GM12864 (cell line): ENCODE measurements at regions not wholly inside any gene's neighbourhood (a gene's known extent, or its start where the extent isn't known, plus 50 kb on each side); places are given as distances from the start of the nearest gene placed in this dataset.

Experiments
- DNase-seq: peaks from one replicate; pipeline ENCODE4 v3.0.0-alpha.2; 2011; ENCODE audit warnings: low read depth
- H3K4me3 ChIP-seq: 2 replicates; pipeline ENCODE4 v1.5.1; 2011; ENCODE audit warnings: mild to moderate bottlenecking, low read depth, low read length, control low read depth
- TF ChIP-seq, protein P1 (sequence below): IDR thresholded peaks from 2 replicates; pipeline ENCODE4 v1.5.1; 2011; ENCODE audit warnings: low read depth, mild to moderate bottlenecking, moderate library complexity, low read length, control low read depth, inconsistent platforms; ENCODE audit errors: missing control alignments

DNA sequence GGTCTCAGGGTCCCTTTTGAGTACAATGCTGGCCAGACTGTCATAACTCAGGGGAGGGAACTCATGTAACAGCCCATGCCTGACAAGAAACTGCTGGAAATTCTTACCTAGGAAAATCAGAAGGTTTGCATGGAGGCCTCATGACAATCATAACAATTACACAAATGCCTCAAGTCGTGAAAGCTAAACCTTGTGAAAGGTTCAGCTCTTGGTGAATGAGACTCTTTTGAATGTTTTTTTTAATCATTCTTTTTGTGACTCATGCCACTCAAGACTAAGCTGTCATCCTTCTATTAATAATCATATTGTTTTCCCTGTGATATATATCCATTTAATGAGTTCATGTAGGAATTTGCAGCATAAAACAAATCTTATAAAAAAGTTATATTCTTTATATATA, 61.4 kb upstream of the LEKR1 start:
- no peak overlapping the region for H3K4me3 ChIP-seq
- TF ChIP-seq, protein P1, sequence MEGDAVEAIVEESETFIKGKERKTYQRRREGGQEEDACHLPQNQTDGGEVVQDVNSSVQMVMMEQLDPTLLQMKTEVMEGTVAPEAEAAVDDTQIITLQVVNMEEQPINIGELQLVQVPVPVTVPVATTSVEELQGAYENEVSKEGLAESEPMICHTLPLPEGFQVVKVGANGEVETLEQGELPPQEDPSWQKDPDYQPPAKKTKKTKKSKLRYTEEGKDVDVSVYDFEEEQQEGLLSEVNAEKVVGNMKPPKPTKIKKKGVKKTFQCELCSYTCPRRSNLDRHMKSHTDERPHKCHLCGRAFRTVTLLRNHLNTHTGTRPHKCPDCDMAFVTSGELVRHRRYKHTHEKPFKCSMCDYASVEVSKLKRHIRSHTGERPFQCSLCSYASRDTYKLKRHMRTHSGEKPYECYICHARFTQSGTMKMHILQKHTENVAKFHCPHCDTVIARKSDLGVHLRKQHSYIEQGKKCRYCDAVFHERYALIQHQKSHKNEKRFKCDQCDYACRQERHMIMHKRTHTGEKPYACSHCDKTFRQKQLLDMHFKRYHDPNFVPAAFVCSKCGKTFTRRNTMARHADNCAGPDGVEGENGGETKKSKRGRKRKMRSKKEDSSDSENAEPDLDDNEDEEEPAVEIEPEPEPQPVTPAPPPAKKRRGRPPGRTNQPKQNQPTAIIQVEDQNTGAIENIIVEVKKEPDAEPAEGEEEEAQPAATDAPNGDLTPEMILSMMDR: no peak
- DNase-seq: no peak

DNA sequence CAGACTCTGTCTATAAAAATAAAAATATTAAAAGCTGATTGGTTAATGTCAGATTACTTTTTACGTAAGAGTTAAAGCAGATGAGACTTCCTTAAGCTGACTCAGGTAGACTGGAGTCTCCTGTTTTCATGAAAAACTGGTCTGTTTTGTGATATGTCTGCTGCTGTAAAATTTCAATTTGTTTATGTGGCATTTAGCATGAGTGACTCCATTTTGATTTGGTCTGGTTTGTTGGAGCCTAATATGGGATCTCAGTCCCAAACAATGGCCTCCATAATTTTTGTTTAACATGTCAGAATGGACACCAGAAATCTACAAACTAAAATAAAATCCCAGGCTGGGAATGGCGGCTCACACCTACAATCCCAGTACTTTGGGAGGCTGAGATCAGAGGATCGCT, 57.8 kb upstream of the LEKR1 start:
- TF ChIP-seq, protein P1: no peak
- no peak for DNase-seq
- no peak overlapping the region for H3K4me3 ChIP-seq

DNA sequence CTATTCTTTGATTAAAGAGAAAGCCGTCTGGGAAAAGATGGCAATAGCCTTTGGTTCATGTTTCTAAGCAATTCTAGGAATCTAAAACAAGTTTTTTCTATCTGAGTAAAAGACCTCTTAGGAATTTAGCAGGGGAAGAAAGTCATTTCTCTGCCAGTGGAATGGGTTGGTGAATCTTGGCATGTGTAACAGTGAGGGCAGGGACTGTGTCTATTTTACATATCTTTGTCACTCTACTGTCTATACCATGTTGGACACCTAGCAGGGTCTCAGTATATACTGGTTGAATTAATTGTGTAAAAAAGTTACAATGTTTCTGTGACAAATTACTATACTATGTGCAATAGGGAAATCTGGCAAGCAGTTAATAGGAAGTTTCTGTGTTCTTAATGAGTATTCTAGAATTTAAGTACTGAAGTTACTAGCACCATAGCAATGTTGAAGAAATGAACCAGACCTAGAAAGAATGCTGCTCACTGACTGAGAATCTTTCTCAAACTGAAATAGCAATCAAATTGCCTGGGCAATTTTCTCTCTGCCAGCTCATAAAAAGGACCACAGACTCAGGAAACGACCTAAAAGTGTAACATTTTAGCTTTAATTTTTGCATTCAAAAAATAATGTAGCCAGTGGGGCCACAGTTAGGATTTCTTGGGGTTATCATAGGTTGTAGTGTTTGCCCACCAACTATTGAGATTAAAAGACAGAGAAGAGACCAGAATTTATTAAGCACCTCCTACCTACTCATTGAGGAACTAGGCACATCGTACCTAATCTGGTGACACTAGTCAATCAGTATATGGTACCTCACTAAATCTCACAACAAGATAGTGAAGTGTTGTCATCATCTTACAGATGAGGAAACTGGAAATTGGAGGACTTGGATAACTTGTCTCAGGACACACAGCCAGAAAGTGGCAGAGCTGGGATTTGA, 56.2 kb upstream of the LEKR1 start:
- H3K4me3 ChIP-seq: no peak overlapping the region
- no peak for DNase-seq
- TF ChIP-seq, protein P1: no peak

DNA sequence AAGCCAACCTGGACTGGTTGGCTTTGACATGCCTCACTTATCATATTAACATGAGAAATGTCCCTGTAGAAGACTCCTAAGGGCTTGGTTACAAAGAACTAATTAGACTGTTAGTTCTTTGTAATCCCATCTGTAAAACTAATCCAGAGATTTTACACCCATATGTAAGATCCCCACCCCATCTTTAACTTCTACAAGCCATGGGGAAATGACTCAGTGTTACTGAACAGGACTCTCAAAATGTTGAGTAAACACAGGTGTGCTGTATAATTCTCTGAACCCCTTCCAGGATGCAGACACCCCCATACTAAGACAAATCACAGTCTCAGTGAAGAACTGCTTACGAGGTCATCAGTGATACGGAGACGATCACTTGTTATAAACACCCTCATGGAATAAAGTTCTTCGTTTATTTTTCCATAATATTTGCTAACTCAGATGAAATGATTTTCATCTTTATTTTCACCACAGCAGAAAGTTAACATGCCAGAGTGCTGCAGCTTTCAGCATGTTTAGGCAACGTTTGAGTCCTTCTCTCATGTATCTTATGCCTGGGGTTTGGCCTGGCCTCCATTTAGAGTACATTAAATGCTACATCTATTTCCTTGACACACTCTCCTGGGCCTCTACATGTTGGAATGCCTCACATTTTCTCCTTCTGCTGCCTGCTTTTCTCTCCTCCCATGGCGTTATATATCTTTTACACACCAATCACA, 55.3 kb upstream of the LEKR1 start:
- no peak overlapping the region for H3K4me3 ChIP-seq
- TF ChIP-seq, protein P1: no peak
- DNase-seq: no peak

DNA sequence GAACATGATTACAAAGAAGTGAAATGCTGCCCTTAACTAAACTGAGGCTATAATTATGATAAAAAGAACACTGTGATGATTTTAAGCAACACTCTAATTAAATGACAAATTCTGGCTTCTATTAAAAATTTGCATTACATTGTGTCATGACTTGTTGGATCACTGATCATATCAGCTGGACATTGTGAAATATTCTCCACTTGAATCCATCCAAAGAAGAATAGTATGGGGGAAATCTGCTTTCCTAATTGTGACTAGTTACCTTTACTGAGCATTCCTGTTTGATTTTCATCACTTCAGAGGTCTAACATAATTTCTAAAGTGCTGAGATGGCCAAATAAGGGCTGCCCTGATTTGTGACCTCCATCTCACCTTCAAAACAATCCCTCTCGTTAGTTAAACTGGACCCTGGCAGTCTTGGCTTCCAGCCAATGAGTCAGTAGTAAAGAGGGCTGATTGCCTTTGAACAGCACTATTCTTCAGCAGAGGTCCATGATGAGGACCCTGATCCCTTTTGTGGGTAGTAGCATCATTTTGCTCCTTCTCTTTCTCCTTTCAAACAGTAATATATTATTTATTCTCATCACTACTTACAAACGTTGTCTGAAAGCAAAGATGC, 53.5 kb upstream of the LEKR1 start:
- no peak overlapping the region for H3K4me3 ChIP-seq
- TF ChIP-seq, protein P1: no peak
- DNase-seq: no peak

DNA sequence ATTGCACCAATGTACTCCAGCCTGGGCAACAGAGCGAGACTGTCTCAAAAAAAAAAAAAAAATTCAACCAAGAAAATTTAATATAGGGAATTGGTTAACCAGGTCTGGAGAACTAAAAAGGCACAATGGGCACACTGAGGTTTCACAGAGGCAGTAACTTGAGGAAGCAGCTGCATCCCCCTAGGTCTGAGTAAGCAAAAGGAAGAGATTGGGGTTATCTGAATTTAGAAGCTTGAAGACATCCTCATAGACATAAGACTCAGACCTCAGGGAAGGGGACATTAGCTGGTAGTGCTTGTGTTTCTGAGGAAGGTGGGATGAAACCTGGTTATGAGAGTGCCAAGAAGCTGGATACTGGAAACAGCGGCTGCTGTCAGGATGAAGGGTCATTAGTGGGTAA, 50.1 kb upstream of the LEKR1 start:
- H3K4me3 ChIP-seq: no peak overlapping the region
- TF ChIP-seq, protein P1: no peak
- no peak for DNase-seq
